ENCODE measurements at regions not wholly inside any gene's neighbourhood (a gene's known extent, or its start where the extent isn't known, plus 50 kb on each side); places are given as distances from the start of the nearest gene placed in this dataset.

DNA sequence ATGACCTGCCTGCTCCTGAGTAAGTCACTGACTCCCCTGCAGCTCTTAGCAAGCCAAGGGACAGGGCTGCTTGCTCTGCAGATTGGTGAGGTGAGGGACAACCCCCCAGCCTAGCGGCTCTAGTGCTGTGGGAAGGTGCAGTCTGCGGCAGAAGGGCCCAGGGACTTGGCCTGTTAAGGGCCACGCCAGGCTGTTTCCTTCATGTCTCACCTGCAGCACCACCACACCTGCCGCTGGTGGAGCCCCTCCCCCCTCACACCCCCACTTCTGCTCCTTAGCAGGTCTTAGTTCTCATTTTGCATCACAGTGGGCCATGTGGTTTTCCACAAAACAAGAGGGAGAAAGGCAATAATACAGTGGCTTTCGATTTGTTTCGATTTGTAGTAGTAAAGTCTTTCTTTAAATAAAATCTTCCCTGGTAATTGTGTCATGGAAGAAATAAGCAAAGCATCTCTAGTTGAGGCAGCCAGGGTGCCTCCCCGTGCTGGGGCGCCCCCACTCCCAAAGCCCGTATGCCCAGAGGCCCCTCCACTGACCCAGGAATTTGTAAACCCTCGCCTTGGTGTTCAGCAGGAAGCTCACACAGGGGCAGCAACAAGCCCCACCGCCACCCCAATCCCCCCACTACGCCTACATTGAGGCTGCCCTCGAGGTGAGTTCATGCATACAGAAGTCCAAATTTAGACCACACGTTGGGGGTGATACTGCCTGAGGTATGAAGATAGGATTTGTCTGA, 86.5 kb upstream of the CLDN5 start:
- no peak overlapping the region for H4K5ac ChIP-seq (ENCODE audit: insufficient read length, low read depth, low read length)
- no peaks in the 10 kb centered on the region for H3K27me3 ChIP-seq (ENCODE audit: insufficient read depth, low read length)
- no peak overlapping the region for H3K4me2 ChIP-seq (ENCODE audit: insufficient read depth, insufficient read length, low read length)
- no peak overlapping the region for H2AFZ ChIP-seq (ENCODE audit: low read length)
- H3K79me2 ChIP-seq (ENCODE audit: insufficient read depth, low read length) = no peaks in the 10 kb centered on the region
- Mint-ChIP-seq H3K4me3 (peak overlapping the region in 1 of 2 experiments; percentile 18; a peak in 1 of 5 replicates), H3K27me3 (ENCODE audit: low read depth) (no peaks in the 10 kb centered on the region; the same call in 1 of the 2 replicates), H3K9me3 (no peaks in the 10 kb centered on the region), H3K4me1 (peaks cover 43 to 59% of the 10 kb centered on the region in 2 experiments), H3K27ac (peak overlapping the region; percentile 44 to 78 (median 54); a peak in 2 of 7 replicates), H3K36me3 (ENCODE audit: insufficient read depth in 1 of 3, low read depth in 3 of 3) (no peaks in the 10 kb centered on the region)
- H3K18ac ChIP-seq (ENCODE audit: insufficient read length, low read depth, low read length) = peak overlapping the region; percentile 73
- H3K23me2 ChIP-seq (ENCODE audit: insufficient read length, low read depth, low read length, poor library complexity, severe bottlenecking) = no peaks in the 10 kb centered on the region
- H3K23ac ChIP-seq (ENCODE audit: insufficient read length, low read depth, low read length) = no peak overlapping the region
- H2AK5ac ChIP-seq (ENCODE audit: insufficient read length, low read length) = no peak overlapping the region
- TF ChIP-seq, protein P1, sequence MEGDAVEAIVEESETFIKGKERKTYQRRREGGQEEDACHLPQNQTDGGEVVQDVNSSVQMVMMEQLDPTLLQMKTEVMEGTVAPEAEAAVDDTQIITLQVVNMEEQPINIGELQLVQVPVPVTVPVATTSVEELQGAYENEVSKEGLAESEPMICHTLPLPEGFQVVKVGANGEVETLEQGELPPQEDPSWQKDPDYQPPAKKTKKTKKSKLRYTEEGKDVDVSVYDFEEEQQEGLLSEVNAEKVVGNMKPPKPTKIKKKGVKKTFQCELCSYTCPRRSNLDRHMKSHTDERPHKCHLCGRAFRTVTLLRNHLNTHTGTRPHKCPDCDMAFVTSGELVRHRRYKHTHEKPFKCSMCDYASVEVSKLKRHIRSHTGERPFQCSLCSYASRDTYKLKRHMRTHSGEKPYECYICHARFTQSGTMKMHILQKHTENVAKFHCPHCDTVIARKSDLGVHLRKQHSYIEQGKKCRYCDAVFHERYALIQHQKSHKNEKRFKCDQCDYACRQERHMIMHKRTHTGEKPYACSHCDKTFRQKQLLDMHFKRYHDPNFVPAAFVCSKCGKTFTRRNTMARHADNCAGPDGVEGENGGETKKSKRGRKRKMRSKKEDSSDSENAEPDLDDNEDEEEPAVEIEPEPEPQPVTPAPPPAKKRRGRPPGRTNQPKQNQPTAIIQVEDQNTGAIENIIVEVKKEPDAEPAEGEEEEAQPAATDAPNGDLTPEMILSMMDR (conservative IDR thresholded peaks at IDR 0.05) = no peak
- H3T11ph ChIP-seq (ENCODE audit: low read length) = no peak overlapping the region
- H2BK5ac ChIP-seq (ENCODE audit: insufficient read length, low read length) = no peak overlapping the region
- H3K79me1 ChIP-seq (ENCODE audit: insufficient read depth, low read depth, low read length, poor library complexity, severe bottlenecking) = no peaks in the 10 kb centered on the region
- no peak overlapping the region for H2BK12ac ChIP-seq (ENCODE audit: insufficient read length, low read depth, low read length)
- H3K4me1 ChIP-seq (ENCODE audit: insufficient read depth, low read length) = peaks cover 3% of the 10 kb centered on the region; the same call in 1 of the 2 replicates
- H4K20me1 ChIP-seq (ENCODE audit: control insufficient read depth, insufficient read depth, insufficient read length) = no peaks in the 10 kb centered on the region
- H3K27ac ChIP-seq (ENCODE audit: insufficient read length, low read depth, low read length) = no peak overlapping the region
- H2BK20ac ChIP-seq (ENCODE audit: low read depth, low read length, poor library complexity, severe bottlenecking) = no peak overlapping the region
- H3K9ac ChIP-seq (ENCODE audit: extremely low read depth, insufficient read length, low read length) = no peak overlapping the region
- DNase-seq = peak; percentile 65
- H4K8ac ChIP-seq (replicated peaks; ENCODE audit: insufficient read length, low read depth, low read length) = no peak overlapping the region
- no peak overlapping the region for H2BK120ac ChIP-seq (ENCODE audit: low read depth, low read length, poor library complexity, severe bottlenecking)
- H2BK15ac ChIP-seq (ENCODE audit: low read depth, low read length) = no peak overlapping the region
- no peaks in the 10 kb centered on the region for H3K9me3 ChIP-seq (ENCODE audit: control insufficient read depth, low read depth, low read length)
- no peak overlapping the region for H4K91ac ChIP-seq (ENCODE audit: insufficient read length, low read depth, low read length)
- no peak overlapping the region for H3K56ac ChIP-seq (ENCODE audit: insufficient read length, low read depth, low read length)
- no peak overlapping the region; the same call in 1 of the 2 replicates for H3K4ac ChIP-seq (ENCODE audit: low read depth, low read length)
- peak overlapping the region; percentile 52; the same call in 1 of the 2 replicates for H3K14ac ChIP-seq (ENCODE audit: insufficient read depth, low read length)
- no CpG with 5 or more reads among the region's 14 CpGs for WGBS (ENCODE audit: extremely low coverage, insufficient read length, low lambda C conversion rate)

Data from H9 (cell line).